Endothelial cell of umbilical vein (primary cell): ENCODE measurements at regions not wholly inside any gene's neighbourhood (a gene's known extent, or its start where the extent isn't known, plus 50 kb on each side); places are given as distances from the start of the nearest gene placed in this dataset.

ENCODE experiments used
- BruUV-seq: library from RNA; stranded (reverse); fragments of 400-500 nt; replicated peaks from 2 replicates; lab custom pipeline; 2021; lab: Mats Ljungman, UMichigan
- CTCF ChIA-PET: fragments of 300-600, 350-600 bp; sonication (Branson Sonifier 250); formaldehyde crosslinking; loops from one replicate; lab custom pipeline; 2021; ENCODE audit warnings: antibody characterized with exemption, inconsistent platforms; lab: Charles Lee
- POLR2A ChIA-PET: fragments of 300-600, 350-600 bp; sonication (Branson Sonifier 250); formaldehyde crosslinking; loops from one replicate; lab custom pipeline; 2021; ENCODE audit warnings: antibody characterized with exemption, inconsistent platforms; lab: Charles Lee
- DNase-seq: peaks from one replicate; pipeline ENCODE4 v3.0.0-alpha.2; 2011; ENCODE audit warnings: low read depth, low spot score
- FAIRE-seq: peaks from 2 replicates; lab custom pipeline; 2011; peaks lifted over from hg19 to GRCh38; lab: Jason Lieb, UNC
- H2AFZ ChIP-seq: 2 replicates; pipeline ENCODE4 v1.6.0; 2012; ENCODE audit warnings: low read depth, low read length, control low read depth, inconsistent platforms
- H3K27ac ChIP-seq: 2 replicates; pipeline ENCODE4 v1.5.1; 2011; ENCODE audit warnings: low read depth, mild to moderate bottlenecking, control low read depth, low read length, moderate library complexity; ENCODE audit not compliant: insufficient read depth
- H3K27me3 ChIP-seq, 2 experiments: 2 replicates each; pipeline versions ENCODE4 v1.6.0 to v1.6.1; 2011; ENCODE audit warnings: low read length in 2 of 2, mixed read lengths in 1 of 2; ENCODE audit not compliant: control insufficient read depth in 2 of 2, insufficient read depth in 2 of 2
- H3K36me3 ChIP-seq, 2 experiments: 2 replicates in 1 of 2; 3 replicates in 1 of 2; pipeline ENCODE4 v1.5.1; 2011; ENCODE audit warnings: low read length in 2 of 2, mild to moderate bottlenecking in 1 of 2, moderate library complexity in 1 of 2; ENCODE audit not compliant: control insufficient read depth in 2 of 2, insufficient read depth in 2 of 2; ENCODE audit errors: extremely low read depth in 1 of 2
- H3K4me1 ChIP-seq: 3 replicates; pipeline ENCODE4 v1.5.1; 2011; ENCODE audit warnings: mild to moderate bottlenecking, low read length; ENCODE audit not compliant: control insufficient read depth, insufficient read depth; ENCODE audit errors: extremely low read depth
- H3K4me2 ChIP-seq: 2 replicates; pipeline ENCODE4 v1.6.1; 2011; ENCODE audit warnings: low read length, control low read depth, mixed read lengths; ENCODE audit not compliant: insufficient read depth
- H3K4me3 ChIP-seq, 3 experiments: fragments of 200-600 bp in 1 of 3; sonication (generic), shearing (Covaris generic) in 1 of 3; replicated peaks in 1 of 3; 2 replicates each; pipeline ENCODE4 v1.5.1; 2011 to 2016; ENCODE audit warnings: control low read depth in 3 of 3, low read length in 3 of 3, mild to moderate bottlenecking in 2 of 3, inconsistent platforms in 1 of 3, low read depth in 1 of 3, moderate library complexity in 1 of 3; ENCODE audit not compliant: insufficient read depth in 1 of 3
- H3K79me2 ChIP-seq: 2 replicates; pipeline ENCODE4 v1.6.0; 2012; ENCODE audit warnings: low read length, inconsistent platforms; ENCODE audit not compliant: control insufficient read depth, insufficient read depth
- H3K9ac ChIP-seq: replicated peaks from 2 replicates; pipeline ENCODE3; 2011; ENCODE audit warnings: low read length, control low read depth; ENCODE audit not compliant: insufficient read depth; ENCODE audit errors: extremely low read depth
- H3K9me1 ChIP-seq: replicated peaks from 3 replicates; pipeline ENCODE4 v1.6.0; 2011; ENCODE audit warnings: mild to moderate bottlenecking, low read length; ENCODE audit not compliant: control insufficient read depth, insufficient read depth; ENCODE audit errors: extremely low read depth
- H3K9me3 ChIP-seq: replicated peaks from 2 replicates; pipeline ENCODE4 v1.5.1; 2012; ENCODE audit warnings: low read length, inconsistent platforms; ENCODE audit not compliant: control insufficient read depth, insufficient read depth
- H4K20me1 ChIP-seq: replicated peaks from 2 replicates; pipeline ENCODE3; 2011; ENCODE audit warnings: mild to moderate bottlenecking, low read length; ENCODE audit not compliant: control insufficient read depth, insufficient read depth; ENCODE audit errors: extremely low read depth
- CTCF ChIP-seq, 2 donors: IDR thresholded peaks; 1 replicate in 1 of 2; 2 replicates in 1 of 2; pipeline ENCODE4 v1.5.1; 2011; ENCODE audit warnings: low read length in 2 of 2, mild to moderate bottlenecking in 2 of 2, moderate library complexity in 2 of 2, control low read depth in 1 of 2, inconsistent platforms in 1 of 2, low read depth in 1 of 2; ENCODE audit not compliant: insufficient read depth in 1 of 2; ENCODE audit errors: extremely low read depth in 1 of 2
- EZH2 ChIP-seq: IDR thresholded peaks from 2 replicates; pipeline ENCODE4 v1.6.1; 2012; ENCODE audit warnings: borderline replicate concordance, low read depth, mild to moderate bottlenecking, moderate library complexity, low read length, inconsistent platforms; ENCODE audit not compliant: severe bottlenecking
- FOS ChIP-seq: IDR thresholded peaks from 2 replicates; pipeline ENCODE4 v1.6.1; 2011; ENCODE audit warnings: mild to moderate bottlenecking, low read length, moderate library complexity, borderline replicate concordance; ENCODE audit not compliant: insufficient read depth
- JUN ChIP-seq: IDR thresholded peaks from 2 replicates; pipeline ENCODE4 v1.6.1; 2011; ENCODE audit warnings: borderline replicate concordance, low read depth; ENCODE audit not compliant: insufficient read length, insufficient read depth
- POLR2A ChIP-seq: IDR thresholded peaks from 2 replicates; pipeline ENCODE4 v1.6.1; 2012; ENCODE audit warnings: low read depth, mild to moderate bottlenecking, control low read depth, low read length
- dilution Hi-C: fragments of 300-500 bp; cut with MboI; formaldehyde crosslinking; loops from one replicate; pipeline ENCODE4 v1.15.0; 2019; ENCODE audit warnings: low sequenced_read_pairs; ENCODE audit not compliant: extremely low pct_ligation_motif_present
- intact Hi-C: fragments of 100-400 bp; cut with micrococcal nuclease; formaldehyde crosslinking; loops from one replicate; pipeline ENCODE4 v1.10.0; 2022

- Histone ChIP-seq H2AFZ (no peak overlapping the region), H3K9me1 (no peaks in the 10 kb centered on the region), H3K4me3 (no peak overlapping the region), H3K9ac (no peak overlapping the region), H4K20me1 (no peaks in the 10 kb centered on the region), H3K4me1 (peaks cover 4% of the 10 kb centered on the region), H3K4me2 (no peak overlapping the region), H3K36me3 (no peaks in the 10 kb centered on the region), H3K27ac (no peak overlapping the region), H3K79me2 (no peaks in the 10 kb centered on the region), H3K9me3 (no peaks in the 10 kb centered on the region), H3K27me3 (peaks cover 0 to 6% of the 10 kb centered on the region in 2 experiments)
- BruUV-seq, result no TSS peak
- TF ChIP-seq FOS (peak; percentile 17), CTCF (IDR thresholded peaks at IDR 0.05; ENCODE audit: extremely low read depth in 1 of 2, insufficient read depth in 1 of 2, low read depth in 1 of 2, low read length in 2 of 2) (no peak), POLR2A (no peak), JUN (no peak), EZH2 (no peak)
- intact Hi-C loops (no loop called here), dilution Hi-C loops (no loop called here)
- FAIRE-seq, result no peak
- ChIA-PET POLR2A (interaction anchor here (0.6 kb wide), 1 partner anchor 88 kb away, joined by 11 read pairs; no protein-coding TSS in a partner anchor), CTCF (interaction anchor here (0.9 kb wide), 1 partner anchor 10 kb away, joined by 4 read pairs; no protein-coding TSS in a partner anchor)
- DNase-seq, result no peak
Observed at GRCh38 chr2:64291181-64291580, 147.0 kb upstream of the PELI1 start.
